ENCODE measurements at regions not wholly inside any gene's neighbourhood (a gene's known extent, or its start where the extent isn't known, plus 50 kb on each side); places are given as distances from the start of the nearest gene placed in this dataset.

DNA sequence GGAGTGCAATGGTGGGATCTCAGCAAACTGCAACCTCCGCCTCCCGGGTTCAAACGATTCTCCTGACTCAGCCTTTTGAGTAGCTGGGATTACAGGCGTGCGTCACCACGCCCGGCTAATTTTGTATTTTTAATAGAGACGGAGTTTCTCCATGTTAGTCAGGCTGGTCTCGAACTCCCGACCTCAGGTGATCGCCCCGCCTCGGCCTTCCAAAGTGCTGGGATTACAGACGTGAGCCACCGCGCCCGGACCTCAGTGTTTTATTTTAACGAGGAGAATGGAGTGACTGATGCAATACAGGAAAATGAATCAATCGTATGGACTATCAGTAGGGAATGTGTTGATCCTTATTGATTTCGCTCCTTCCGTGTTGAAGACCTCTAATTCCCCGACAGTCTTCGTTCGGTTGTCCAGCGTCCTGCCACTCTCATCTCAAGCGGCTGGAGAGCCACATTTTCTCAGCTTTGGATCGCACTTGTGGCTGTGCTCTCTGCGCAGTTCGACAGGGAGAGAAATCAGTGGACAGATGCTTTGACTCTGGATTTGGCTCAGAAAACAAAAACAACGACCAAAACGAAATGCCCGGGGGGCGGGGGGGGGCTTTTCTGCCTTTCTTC is 166.2 kb downstream of the TRIM27 start:
- no peak overlapping the region for H3K27ac ChIP-seq
- DNase-seq (no peak), ATAC-seq (no peak)
- H3K36me3 ChIP-seq (ENCODE audit: insufficient read depth in 1 of 2, low read depth in 1 of 2): no peaks in the 10 kb centered on the region
- no peaks in the 10 kb centered on the region for H3K4me1 ChIP-seq
- intact Hi-C loops (cut with DNase I): no loop called here
- TF ChIP-seq, protein P1, sequence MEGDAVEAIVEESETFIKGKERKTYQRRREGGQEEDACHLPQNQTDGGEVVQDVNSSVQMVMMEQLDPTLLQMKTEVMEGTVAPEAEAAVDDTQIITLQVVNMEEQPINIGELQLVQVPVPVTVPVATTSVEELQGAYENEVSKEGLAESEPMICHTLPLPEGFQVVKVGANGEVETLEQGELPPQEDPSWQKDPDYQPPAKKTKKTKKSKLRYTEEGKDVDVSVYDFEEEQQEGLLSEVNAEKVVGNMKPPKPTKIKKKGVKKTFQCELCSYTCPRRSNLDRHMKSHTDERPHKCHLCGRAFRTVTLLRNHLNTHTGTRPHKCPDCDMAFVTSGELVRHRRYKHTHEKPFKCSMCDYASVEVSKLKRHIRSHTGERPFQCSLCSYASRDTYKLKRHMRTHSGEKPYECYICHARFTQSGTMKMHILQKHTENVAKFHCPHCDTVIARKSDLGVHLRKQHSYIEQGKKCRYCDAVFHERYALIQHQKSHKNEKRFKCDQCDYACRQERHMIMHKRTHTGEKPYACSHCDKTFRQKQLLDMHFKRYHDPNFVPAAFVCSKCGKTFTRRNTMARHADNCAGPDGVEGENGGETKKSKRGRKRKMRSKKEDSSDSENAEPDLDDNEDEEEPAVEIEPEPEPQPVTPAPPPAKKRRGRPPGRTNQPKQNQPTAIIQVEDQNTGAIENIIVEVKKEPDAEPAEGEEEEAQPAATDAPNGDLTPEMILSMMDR (IDR thresholded peaks at IDR 0.05): no peak
- 26 to 42% (median 38%) methylated on average over 33 of the region's 33 CpGs for WGBS, 3 donors
- peaks cover 0 to 34% (median 10%) of the 10 kb centered on the region in 3 donors for H3K27me3 ChIP-seq (ENCODE audit: insufficient read depth in 3 of 3, low read length in 2 of 3)
- H3K9me3 ChIP-seq: no peaks in the 10 kb centered on the region
- no peak overlapping the region for H3K4me3 ChIP-seq

DNA sequence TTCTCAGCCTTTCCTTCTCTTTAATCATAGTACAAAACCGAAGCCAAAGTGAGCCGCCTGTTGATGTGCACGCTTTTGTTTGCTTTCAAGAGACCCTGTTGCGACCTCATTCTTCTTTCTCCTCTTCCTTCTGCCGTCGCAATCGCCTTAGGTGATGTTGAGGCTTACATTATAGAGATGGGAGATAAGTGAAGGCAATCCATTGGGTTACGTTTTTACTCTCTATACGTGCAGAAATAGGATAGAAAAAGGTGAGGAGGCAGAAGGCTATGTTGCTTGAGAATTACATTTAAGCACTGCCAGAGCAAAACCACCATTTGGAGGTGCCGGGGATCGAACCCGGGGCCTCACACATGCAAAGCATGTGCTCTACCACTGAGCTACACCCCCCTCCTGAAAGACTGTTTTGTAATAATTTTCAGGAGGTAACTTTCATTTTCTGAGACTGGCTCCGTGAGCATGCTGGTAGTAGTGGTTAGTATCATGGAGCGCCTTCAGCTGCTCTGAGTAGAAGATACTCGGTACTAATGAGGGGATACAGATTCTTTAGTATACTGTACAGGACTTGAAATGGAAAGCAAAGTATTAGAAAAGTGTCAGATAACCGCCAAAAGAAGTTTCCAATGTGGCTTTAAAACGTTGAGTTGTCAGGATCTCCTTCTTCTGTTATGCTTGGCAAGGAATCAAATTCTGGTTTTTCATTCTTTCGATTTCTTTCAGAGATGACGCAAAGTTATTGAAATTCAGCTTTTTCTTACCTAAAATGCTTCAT is 165.6 kb downstream of the TRIM27 start:
- TF ChIP-seq, protein P1 (IDR thresholded peaks at IDR 0.05): no peak
- Histone ChIP-seq H3K9me3 (no peaks in the 10 kb centered on the region), H3K4me1 (no peaks in the 10 kb centered on the region), H3K27ac (no peak overlapping the region), H3K36me3 (ENCODE audit: insufficient read depth in 1 of 2, low read depth in 1 of 2) (no peaks in the 10 kb centered on the region), H3K4me3 (no peak overlapping the region), H3K27me3 (ENCODE audit: insufficient read depth in 3 of 3, low read length in 2 of 3) (peaks cover 2 to 39% (median 10%) of the 10 kb centered on the region in 3 donors)
- ATAC-seq: no peak
- intact Hi-C loops (cut with DNase I): no loop called here
- DNase-seq: no peak
- 30 to 38% (median 35%) methylated on average over 19 of the region's 19 CpGs for WGBS, 3 donors

DNA sequence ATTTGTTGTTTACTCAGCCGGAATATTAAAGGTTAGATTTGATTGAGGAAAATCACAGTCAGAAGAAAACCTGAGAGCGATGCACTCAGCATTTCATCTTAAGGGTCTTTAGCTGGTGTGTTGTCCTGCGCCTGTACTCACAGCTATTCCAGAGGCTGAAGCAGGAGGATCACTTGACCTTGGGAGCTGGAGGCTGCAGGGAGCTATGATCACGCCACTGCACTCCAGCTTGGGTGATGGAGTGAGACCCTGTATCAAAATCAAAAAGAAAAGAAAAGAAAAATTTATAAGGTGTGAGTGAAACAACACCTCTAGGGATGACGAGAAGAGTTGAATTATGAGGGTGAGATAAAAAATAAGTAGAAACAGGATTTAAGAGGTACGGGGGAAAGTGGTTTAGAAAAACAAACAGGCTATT is 165.0 kb downstream of the TRIM27 start:
- no peak for ATAC-seq

DNA sequence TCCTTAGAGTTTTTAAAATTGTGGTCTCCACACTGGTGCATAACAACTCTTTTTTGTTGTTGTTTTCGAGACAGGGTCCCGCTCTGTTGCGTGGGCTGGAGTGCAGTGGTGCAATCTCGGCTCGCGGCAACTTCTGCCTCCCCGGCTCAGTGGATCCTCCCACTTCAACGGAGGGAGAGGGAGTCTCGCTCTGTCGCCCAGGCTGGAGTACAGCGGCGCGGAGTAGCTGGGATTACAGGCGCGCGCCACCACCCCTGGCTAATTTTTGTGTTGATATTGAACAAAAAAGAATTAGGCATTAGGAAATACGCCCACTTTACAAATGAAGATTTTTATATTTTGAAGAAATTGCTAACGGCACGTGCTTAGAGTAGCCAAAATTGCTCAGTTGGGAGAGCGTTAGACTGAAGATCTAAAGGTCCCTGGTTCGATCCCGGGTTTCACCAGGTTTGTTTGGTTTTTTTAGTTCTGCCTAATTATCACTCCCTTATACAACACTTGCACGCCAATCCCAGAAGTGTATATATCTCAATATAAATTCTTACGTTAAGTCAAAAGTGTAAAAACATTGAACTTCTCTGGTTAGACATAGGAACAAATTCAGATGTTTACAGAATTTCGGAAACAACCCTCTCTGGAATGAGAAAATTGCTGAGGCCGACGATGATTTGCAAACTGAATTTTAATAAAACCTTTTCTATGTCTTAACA is 159.6 kb downstream of the TRIM27 start:
- Histone ChIP-seq H3K4me3 (no peak overlapping the region), H3K27me3 (ENCODE audit: insufficient read depth in 3 of 3, low read length in 2 of 3) (peaks cover 7 to 71% (median 14%) of the 10 kb centered on the region in 3 donors), H3K4me1 (no peaks in the 10 kb centered on the region), H3K36me3 (ENCODE audit: insufficient read depth in 1 of 2, low read depth in 1 of 2) (no peaks in the 10 kb centered on the region), H3K9me3 (no peaks in the 10 kb centered on the region), H3K27ac (no peak overlapping the region)
- 31 to 35% (median 31%) methylated on average over 27 of the region's 27 CpGs for WGBS, 3 donors
- TF ChIP-seq, protein P1 (IDR thresholded peaks at IDR 0.05): no peak
- DNase-seq (no peak), ATAC-seq (no peak)
- intact Hi-C loops (cut with DNase I): no loop called here

More for the DNA sequence above, 165.0 kb downstream of the TRIM27 start:
- WGBS, 3 donors: 52 to 64% (median 62%) methylated on average over 6 of the region's 6 CpGs
- H3K36me3 ChIP-seq (ENCODE audit: insufficient read depth in 1 of 2, low read depth in 1 of 2): no peaks in the 10 kb centered on the region
- no peak for DNase-seq
- intact Hi-C loops (cut with DNase I): no loop called here
- H3K27ac ChIP-seq: no peak overlapping the region
- TF ChIP-seq, protein P1 (IDR thresholded peaks at IDR 0.05): no peak
- no peaks in the 10 kb centered on the region for H3K4me1 ChIP-seq
- H3K4me3 ChIP-seq: no peak overlapping the region
- no peaks in the 10 kb centered on the region for H3K9me3 ChIP-seq
- H3K27me3 ChIP-seq (ENCODE audit: insufficient read depth in 3 of 3, low read length in 2 of 3): peaks cover 2 to 45% (median 10%) of the 10 kb centered on the region in 3 donors

Measured in psoas muscle (tissue), 7 donors.